Testis (tissue), 2 donors: ENCODE measurements at regions not wholly inside any gene's neighbourhood (a gene's known extent, or its start where the extent isn't known, plus 50 kb on each side); places are given as distances from the start of the nearest gene placed in this dataset.

Source experiments
- POLR2A ChIP-seq: fragments of 450-650 bp; IDR thresholded peaks from one replicate; pipeline ENCODE4 v1.6.1; 2017; ENCODE audit warnings: antibody characterized with exemption, mild to moderate bottlenecking, moderate library complexity
- TF ChIP-seq, protein P1 (sequence below), 3 experiments: fragments of 450-650 bp in 2 of 3; fragments of 200-600 bp in 1 of 3; sonication (generic) in 1 of 3; IDR thresholded peaks; one replicate each; pipeline ENCODE4 v1.5.1; 2016 to 2019; ENCODE audit warnings: antibody characterized with exemption in 3 of 3, mild to moderate bottlenecking in 2 of 3, moderate library complexity in 1 of 3

DNA sequence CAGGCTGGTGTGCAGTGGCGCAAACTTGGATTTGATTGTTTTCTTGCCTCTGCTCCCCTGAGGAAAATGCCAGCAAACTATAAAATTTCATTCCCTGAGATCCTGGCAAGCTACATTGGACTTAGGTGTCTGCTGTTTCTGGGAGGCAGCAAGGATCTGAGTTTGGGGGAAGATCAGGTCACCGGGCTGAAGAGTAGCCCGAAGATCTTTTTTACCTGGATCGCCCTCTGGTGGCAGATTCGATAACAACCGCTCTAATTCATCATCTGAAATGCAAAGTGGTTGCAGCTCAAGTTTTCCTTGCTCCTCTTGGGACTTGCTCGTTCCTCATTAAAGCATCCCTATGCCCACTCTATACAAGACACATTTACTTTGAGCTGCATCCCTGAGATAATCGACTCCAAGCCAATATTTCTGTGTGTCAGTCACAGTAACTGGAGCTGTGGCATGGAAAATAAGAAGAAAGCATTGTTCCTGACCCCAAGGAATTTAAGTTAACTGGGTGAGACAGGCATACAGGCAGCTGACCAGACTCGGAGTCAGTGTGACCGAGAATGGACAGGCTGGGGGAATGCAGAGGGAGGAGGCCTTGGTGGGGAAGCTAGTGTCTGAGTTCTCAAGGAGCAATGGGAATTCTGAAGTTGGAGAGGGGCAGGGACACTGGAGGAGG, 131.8 kb upstream of the PROKR2 start:
- TF ChIP-seq, protein P1, sequence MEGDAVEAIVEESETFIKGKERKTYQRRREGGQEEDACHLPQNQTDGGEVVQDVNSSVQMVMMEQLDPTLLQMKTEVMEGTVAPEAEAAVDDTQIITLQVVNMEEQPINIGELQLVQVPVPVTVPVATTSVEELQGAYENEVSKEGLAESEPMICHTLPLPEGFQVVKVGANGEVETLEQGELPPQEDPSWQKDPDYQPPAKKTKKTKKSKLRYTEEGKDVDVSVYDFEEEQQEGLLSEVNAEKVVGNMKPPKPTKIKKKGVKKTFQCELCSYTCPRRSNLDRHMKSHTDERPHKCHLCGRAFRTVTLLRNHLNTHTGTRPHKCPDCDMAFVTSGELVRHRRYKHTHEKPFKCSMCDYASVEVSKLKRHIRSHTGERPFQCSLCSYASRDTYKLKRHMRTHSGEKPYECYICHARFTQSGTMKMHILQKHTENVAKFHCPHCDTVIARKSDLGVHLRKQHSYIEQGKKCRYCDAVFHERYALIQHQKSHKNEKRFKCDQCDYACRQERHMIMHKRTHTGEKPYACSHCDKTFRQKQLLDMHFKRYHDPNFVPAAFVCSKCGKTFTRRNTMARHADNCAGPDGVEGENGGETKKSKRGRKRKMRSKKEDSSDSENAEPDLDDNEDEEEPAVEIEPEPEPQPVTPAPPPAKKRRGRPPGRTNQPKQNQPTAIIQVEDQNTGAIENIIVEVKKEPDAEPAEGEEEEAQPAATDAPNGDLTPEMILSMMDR (IDR thresholded peaks at IDR 0.05), result peak in 2 of 3 experiments; percentile 54 to 74
- no peak for TF ChIP-seq POLR2A
